GM04504 (cell line): ENCODE measurements at regions not wholly inside any gene's neighbourhood (a gene's known extent, or its start where the extent isn't known, plus 50 kb on each side); places are given as distances from the start of the nearest gene placed in this dataset.

Experiments
- DNase-seq: peaks from one replicate; pipeline ENCODE4 v3.0.0-alpha.2; 2012; ENCODE audit warnings: low read depth

GRCh38 chr6:8218861-8219260 is 116.5 kb upstream of the EEF1E1 start:
- no peak for DNase-seq

GRCh38 chr6:8215631-8216030 is 113.3 kb upstream of the EEF1E1 start:
- no peak for DNase-seq

GRCh38 chr6:8213995-8214394 is 111.6 kb upstream of the EEF1E1 start:
- DNase-seq = no peak

- DNase-seq = no peak
Measured at GRCh38 chr6:8212720-8213434, 110.5 kb upstream of the EEF1E1 start.

- no peak for DNase-seq
Measured at GRCh38 chr6:8207869-8208191, 105.5 kb upstream of the EEF1E1 start.

- no peak for DNase-seq
Measured at GRCh38 chr6:8207191-8207868, 105.0 kb upstream of the EEF1E1 start.

GRCh38 chr6:8203337-8203736 is 101.0 kb upstream of the EEF1E1 start:
- DNase-seq = no peak

GRCh38 chr6:8201679-8202078 is 99.3 kb upstream of the EEF1E1 start:
- no peak for DNase-seq

- no peak for DNase-seq
Measured at GRCh38 chr6:8200255-8200654, 97.9 kb upstream of the EEF1E1 start.

GRCh38 chr6:8195714-8196102 is 93.4 kb upstream of the EEF1E1 start:
- DNase-seq = no peak

- DNase-seq = no peak
Measured at GRCh38 chr6:8195040-8195713, 92.8 kb upstream of the EEF1E1 start.

GRCh38 chr6:8194490-8194889 is 92.1 kb upstream of the EEF1E1 start:
- DNase-seq = no peak

- DNase-seq = no peak
Measured at GRCh38 chr6:8193541-8193940, 91.2 kb upstream of the EEF1E1 start.

- DNase-seq = no peak
Measured at GRCh38 chr6:8192597-8192996, 90.2 kb upstream of the EEF1E1 start.

- no peak for DNase-seq
Measured at GRCh38 chr6:8192067-8192466, 89.7 kb upstream of the EEF1E1 start.

- DNase-seq = no peak
Measured at GRCh38 chr6:8191629-8192028, 89.3 kb upstream of the EEF1E1 start.

- no peak for DNase-seq
Measured at GRCh38 chr6:8187209-8187608, 84.9 kb upstream of the EEF1E1 start.

GRCh38 chr6:8182902-8183665 is 80.7 kb upstream of the EEF1E1 start:
- DNase-seq = no peak

- DNase-seq = no peak
Measured at GRCh38 chr6:8181951-8182845, 79.8 kb upstream of the EEF1E1 start.

- DNase-seq = no peak
Measured at GRCh38 chr6:8181160-8181881, 79.0 kb upstream of the EEF1E1 start.
